Parathyroid adenoma (tissue), 2 donors: ENCODE measurements at regions not wholly inside any gene's neighbourhood (a gene's known extent, or its start where the extent isn't known, plus 50 kb on each side); places are given as distances from the start of the nearest gene placed in this dataset.

Experiments used
- H2AFZ ChIP-seq: fragments of 300-600 bp; sonication (generic); one replicate; pipeline ENCODE4 v1.7.0; 2017; ENCODE audit warnings: antibody characterized with exemption, mild to moderate bottlenecking
- H3K27ac ChIP-seq: fragments of 300-600 bp; sonication (generic); one replicate; pipeline ENCODE4 v1.7.0; 2017
- H3K27me3 ChIP-seq: fragments of 300-600 bp; sonication (generic); one replicate; pipeline ENCODE4 v1.7.0; 2017; ENCODE audit warnings: low read length; ENCODE audit not compliant: control insufficient read depth, insufficient read depth
- H3K36me3 ChIP-seq: fragments of 300-600 bp; sonication (generic); one replicate; pipeline ENCODE4 v1.7.0; 2017; ENCODE audit warnings: low read length; ENCODE audit not compliant: control insufficient read depth, insufficient read depth
- H3K4me1 ChIP-seq: fragments of 300-600 bp; sonication (generic); one replicate; pipeline ENCODE4 v1.7.0; 2017; ENCODE audit warnings: control low read depth
- H3K4me2 ChIP-seq: fragments of 300-600 bp; sonication (generic); one replicate; pipeline ENCODE4 v1.7.0; 2017; ENCODE audit warnings: low read length
- H3K4me3 ChIP-seq: fragments of 300-600 bp; sonication (generic); one replicate; pipeline ENCODE4 v1.7.0; 2017; ENCODE audit warnings: low read depth, low read length
- H3K79me2 ChIP-seq: fragments of 300-600 bp; sonication (generic); one replicate; pipeline ENCODE4 v1.7.0; 2017; ENCODE audit warnings: control low read depth
- H3K9ac ChIP-seq: fragments of 300-600 bp; sonication (generic); one replicate; pipeline ENCODE4 v1.7.0; 2017; ENCODE audit warnings: mild to moderate bottlenecking
- H3K9me3 ChIP-seq: fragments of 300-600 bp; sonication (generic); one replicate; pipeline ENCODE4 v1.7.0; 2017; ENCODE audit warnings: low read length; ENCODE audit not compliant: control insufficient read depth
- CTCF ChIP-seq: fragments of 300-600 bp; sonication (generic); IDR thresholded peaks from one replicate; pipeline ENCODE4 v1.7.0; 2017; ENCODE audit warnings: antibody characterized with exemption, mild to moderate bottlenecking
- donor health status: primary hyperparathyroidism.

DNA sequence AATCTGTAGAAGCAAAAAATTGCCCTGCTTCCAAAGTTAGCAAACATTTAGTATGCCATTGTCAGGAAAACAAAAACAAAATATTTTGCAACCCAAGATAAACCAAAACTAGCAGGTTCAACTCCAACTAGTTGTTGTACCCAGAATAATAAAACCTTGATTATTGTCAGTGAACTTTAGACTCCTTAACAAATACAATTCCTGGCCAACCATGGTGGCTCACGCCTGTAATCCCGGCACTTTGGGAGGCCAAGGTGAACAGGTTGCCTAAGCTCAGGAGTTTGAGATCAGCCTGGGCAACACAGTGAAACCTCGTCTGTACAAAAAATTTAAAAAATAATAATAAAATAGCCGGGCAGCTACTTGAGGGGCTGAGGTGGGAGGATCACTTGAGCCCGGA lies 53.6 kb upstream of the EPCAM start:
- Histone ChIP-seq H3K27ac (no peak overlapping the region), H3K36me3 (no peaks in the 10 kb centered on the region), H3K79me2 (no peaks in the 10 kb centered on the region), H3K4me2 (no peak overlapping the region), H3K4me1 (no peaks in the 10 kb centered on the region), H3K27me3 (no peaks in the 10 kb centered on the region), H3K9me3 (no peaks in the 10 kb centered on the region), H2AFZ (no peak overlapping the region), H3K4me3 (no peak overlapping the region), H3K9ac (no peak overlapping the region)
- TF ChIP-seq CTCF: no peak

DNA sequence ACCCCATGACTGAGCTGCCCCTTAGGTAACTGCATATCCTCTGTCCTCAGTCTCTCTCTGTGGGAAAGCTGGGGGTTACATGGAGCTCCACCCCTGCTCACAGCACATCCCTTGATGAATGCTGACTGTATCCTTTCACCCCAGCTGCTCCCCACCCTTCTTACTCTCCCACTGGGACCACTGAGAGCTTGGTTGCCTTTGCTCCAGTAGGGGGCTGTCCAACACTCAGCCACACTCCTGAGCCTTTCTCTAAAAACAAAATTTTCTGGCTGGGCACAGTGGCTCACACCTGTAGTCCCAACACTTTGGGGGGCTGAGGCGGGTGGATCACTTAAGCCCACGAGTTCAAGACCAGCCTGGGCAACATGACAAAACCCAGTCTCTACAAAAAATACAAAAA lies 55.4 kb upstream of the EPCAM start:
- H3K27me3 ChIP-seq: no peaks in the 10 kb centered on the region
- no peak for TF ChIP-seq CTCF
- H3K4me2 ChIP-seq: no peak overlapping the region
- H3K27ac ChIP-seq: no peak overlapping the region
- no peaks in the 10 kb centered on the region for H3K36me3 ChIP-seq
- no peaks in the 10 kb centered on the region for H3K9me3 ChIP-seq
- H3K4me3 ChIP-seq: no peak overlapping the region
- no peak overlapping the region for H3K9ac ChIP-seq
- no peaks in the 10 kb centered on the region for H3K79me2 ChIP-seq
- H3K4me1 ChIP-seq: peaks cover 5% of the 10 kb centered on the region
- H2AFZ ChIP-seq: no peak overlapping the region

DNA sequence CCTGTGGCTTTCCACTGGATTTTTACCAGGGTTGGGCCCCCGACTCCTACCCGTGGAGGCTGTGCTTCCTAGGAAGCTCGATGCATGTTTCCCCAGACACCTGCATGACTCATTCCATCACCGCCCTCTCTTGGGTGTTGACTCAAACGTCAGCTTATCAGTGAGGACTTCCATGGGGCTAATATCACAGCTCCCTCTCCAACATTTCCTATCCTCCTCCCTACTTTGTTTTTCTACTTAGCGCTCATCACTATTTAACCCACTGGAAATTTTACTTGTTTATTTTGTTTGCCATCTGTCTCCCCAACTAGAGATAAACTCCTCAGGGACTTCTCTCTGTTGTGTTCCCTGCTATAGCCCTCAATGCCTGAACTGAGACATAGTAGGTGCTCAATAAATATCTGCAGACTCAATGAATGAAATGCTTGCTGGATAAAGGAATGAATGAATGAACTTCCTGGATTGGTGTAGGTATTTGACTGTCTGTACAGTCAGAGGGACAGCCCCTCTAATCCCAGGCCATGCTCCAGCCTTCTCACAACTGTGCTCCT lies 55.9 kb upstream of the EPCAM start:
- no peak overlapping the region for H3K27ac ChIP-seq

GRCh38 chr2:47312491-47312850 lies 56.6 kb upstream of the EPCAM start:
- H3K27me3 ChIP-seq: no peaks in the 10 kb centered on the region
- H3K36me3 ChIP-seq: no peaks in the 10 kb centered on the region
- H3K79me2 ChIP-seq: no peaks in the 10 kb centered on the region
- H3K4me1 ChIP-seq: peaks cover 5% of the 10 kb centered on the region
- H2AFZ ChIP-seq: no peak overlapping the region
- H3K9ac ChIP-seq: no peak overlapping the region
- no peak overlapping the region for H3K4me3 ChIP-seq
- H3K4me2 ChIP-seq: no peak overlapping the region
- no peak overlapping the region for H3K27ac ChIP-seq
- TF ChIP-seq CTCF: no peak
- H3K9me3 ChIP-seq: no peaks in the 10 kb centered on the region

More for the DNA sequence above, 55.9 kb upstream of the EPCAM start:
- Histone ChIP-seq H3K27me3 (no peaks in the 10 kb centered on the region), H3K79me2 (no peaks in the 10 kb centered on the region), H3K4me1 (peaks cover 5% of the 10 kb centered on the region), H3K36me3 (no peaks in the 10 kb centered on the region), H3K9me3 (no peaks in the 10 kb centered on the region), H3K9ac (no peak overlapping the region), H3K4me2 (no peak overlapping the region), H2AFZ (no peak overlapping the region), H3K4me3 (no peak overlapping the region)
- TF ChIP-seq CTCF: no peak

GRCh38 chr2:47311764-47312490 lies 57.2 kb upstream of the EPCAM start:
- Histone ChIP-seq H3K27ac (no peak overlapping the region), H3K9me3 (no peaks in the 10 kb centered on the region), H3K4me3 (no peak overlapping the region), H2AFZ (no peak overlapping the region), H3K27me3 (no peaks in the 10 kb centered on the region), H3K4me1 (peaks cover 5% of the 10 kb centered on the region), H3K9ac (no peak overlapping the region), H3K4me2 (no peak overlapping the region), H3K79me2 (no peaks in the 10 kb centered on the region), H3K36me3 (no peaks in the 10 kb centered on the region)
- TF ChIP-seq CTCF: no peak
